Prostate gland (tissue), 2 donors: ENCODE measurements at regions not wholly inside any gene's neighbourhood (a gene's known extent, or its start where the extent isn't known, plus 50 kb on each side); places are given as distances from the start of the nearest gene placed in this dataset.
A peak's percentile ranks its signal among the peaks of the same experiment; 100 is the strongest.

Experiments used
- DNase-seq: peaks from one replicate; pipeline ENCODE4 v3.0.0-alpha.2; 2019; ENCODE audit warnings: low spot score
- H3K27ac ChIP-seq, 2 donors: fragments of 200-600 bp; sonication (generic); 2 replicates each; pipeline ENCODE4 v1.5.1; 2017 to 2019
- H3K27me3 ChIP-seq: fragments of 200-600 bp; sonication (generic); replicated peaks from 2 replicates; pipeline ENCODE4 v1.5.1; 2019; ENCODE audit not compliant: insufficient read depth
- H3K36me3 ChIP-seq, 2 donors: fragments of 200-600 bp; sonication (generic); 1 replicate in 1 of 2; 2 replicates in 1 of 2; pipeline versions ENCODE4 v1.5.1 to v1.8.1; 2017 to 2019
- H3K4me1 ChIP-seq: fragments of 200-600 bp; sonication (generic); replicated peaks from 2 replicates; pipeline ENCODE4 v1.5.1; 2019
- H3K4me3 ChIP-seq, 2 donors: fragments of 200-600 bp; sonication (generic); 2 replicates each; pipeline ENCODE4 v1.5.1; 2017 to 2019
- H3K9me3 ChIP-seq: fragments of 200-600 bp; sonication (generic); 2 replicates; pipeline ENCODE4 v1.5.1; 2017
- CTCF ChIP-seq, 4 experiments: fragments of 200-600 bp in 2 of 4; fragments of 450-650 bp in 2 of 4; sonication (generic) in 2 of 4; IDR thresholded peaks; 1 replicate in 3 of 4; 2 replicates in 1 of 4; pipeline ENCODE4 v1.5.1; 2016 to 2019; ENCODE audit warnings: antibody characterized with exemption in 4 of 4, mild to moderate bottlenecking in 2 of 4, moderate library complexity in 2 of 4
- POLR2A ChIP-seq: fragments of 450-650 bp; IDR thresholded peaks from one replicate; pipeline ENCODE4 v1.6.1; 2016; ENCODE audit warnings: antibody characterized with exemption, mild to moderate bottlenecking
- POLR2AphosphoS5 ChIP-seq: sonication (generic); formaldehyde crosslinking; IDR thresholded peaks from one replicate; pipeline ENCODE4 v1.6.1; 2017; ENCODE audit warnings: antibody characterized with exemption
- WGBS: methylation state at CpG from one replicate; pipeline ENCODE4 v1.1.5; 2018; 5-methylcytosine and 5-hydroxymethylcytosine counted together
- intact Hi-C: fragments of 100-400 bp; cut with DNase I; formaldehyde crosslinking; loops from one replicate; pipeline ENCODE4 v1.14.2; 2022

- Histone ChIP-seq H3K36me3 (no peaks in the 10 kb centered on the region), H3K4me1 (peaks cover 5% of the 10 kb centered on the region), H3K9me3 (no peaks in the 10 kb centered on the region), H3K4me3 (no peak overlapping the region), H3K27me3 (no peaks in the 10 kb centered on the region), H3K27ac (no peak overlapping the region)
- TF ChIP-seq POLR2AphosphoS5: no peak
- TF ChIP-seq CTCF (IDR thresholded peaks at IDR 0.05): no peak
- no peak for TF ChIP-seq POLR2A
- intact Hi-C loops: no loop called here
- no peak for DNase-seq
- 81% methylated on average over 2 of the region's 2 CpGs for WGBS
These were observed 83.8 kb downstream of the SETD4 start for GRCh38 chr21:35976481-35976880.

GRCh38 chr21:35974775-35975174, 85.6 kb downstream of the SETD4 start:
- peak; percentile 19 for DNase-seq
- H3K27ac ChIP-seq: no peak overlapping the region
- TF ChIP-seq CTCF (IDR thresholded peaks at IDR 0.05) (no peak), POLR2AphosphoS5 (no peak), POLR2A (no peak)
- H3K36me3 ChIP-seq: no peaks in the 10 kb centered on the region
- 53% methylated on average over 11 of the region's 11 CpGs for WGBS
- H3K4me1 ChIP-seq: no peaks in the 10 kb centered on the region
- intact Hi-C loops: no loop called here
- H3K4me3 ChIP-seq: no peak overlapping the region
- H3K9me3 ChIP-seq: no peaks in the 10 kb centered on the region
- no peaks in the 10 kb centered on the region for H3K27me3 ChIP-seq

- H3K4me1 ChIP-seq: no peaks in the 10 kb centered on the region
- no peaks in the 10 kb centered on the region for H3K36me3 ChIP-seq
- 100% methylated on average over 1 of the region's 1 CpG for WGBS
- no peak for TF ChIP-seq POLR2AphosphoS5
- no peak for TF ChIP-seq POLR2A
- no peak for TF ChIP-seq CTCF (IDR thresholded peaks at IDR 0.05)
- intact Hi-C loops: no loop called here
- no peaks in the 10 kb centered on the region for H3K27me3 ChIP-seq
- H3K27ac ChIP-seq: no peak overlapping the region
- no peak overlapping the region for H3K4me3 ChIP-seq
- DNase-seq: no peak
- H3K9me3 ChIP-seq: no peaks in the 10 kb centered on the region
These were observed 88.5 kb downstream of the SETD4 start for GRCh38 chr21:35971824-35972223.

- H3K9me3 ChIP-seq: no peaks in the 10 kb centered on the region
- intact Hi-C loops: no loop called here
- 94% methylated on average over 6 of the region's 6 CpGs for WGBS
- no peaks in the 10 kb centered on the region for H3K27me3 ChIP-seq
- H3K4me3 ChIP-seq: no peak overlapping the region
- no peak for TF ChIP-seq POLR2A
- no peak for TF ChIP-seq CTCF (IDR thresholded peaks at IDR 0.05)
- TF ChIP-seq POLR2AphosphoS5: no peak
- no peak overlapping the region for H3K27ac ChIP-seq
- no peak for DNase-seq
- no peaks in the 10 kb centered on the region for H3K4me1 ChIP-seq
- no peaks in the 10 kb centered on the region for H3K36me3 ChIP-seq
These were observed 91.0 kb downstream of the SETD4 start for GRCh38 chr21:35969281-35969680.

GRCh38 chr21:35968564-35968963, 91.8 kb downstream of the SETD4 start:
- Histone ChIP-seq H3K27me3 (no peaks in the 10 kb centered on the region), H3K4me1 (no peaks in the 10 kb centered on the region), H3K27ac (no peak overlapping the region), H3K4me3 (no peak overlapping the region), H3K36me3 (no peaks in the 10 kb centered on the region), H3K9me3 (no peaks in the 10 kb centered on the region)
- no peak for DNase-seq
- intact Hi-C loops: no loop called here
- TF ChIP-seq POLR2A (no peak), CTCF (IDR thresholded peaks at IDR 0.05) (no peak), POLR2AphosphoS5 (no peak)
- WGBS: 86% methylated on average over 3 of the region's 3 CpGs
